HepG2 (cell line): ENCODE measurements at regions not wholly inside any gene's neighbourhood (a gene's known extent, or its start where the extent isn't known, plus 50 kb on each side); places are given as distances from the start of the nearest gene placed in this dataset.
A peak's percentile ranks its signal among the peaks of the same experiment; 100 is the strongest.

Source experiments
- ATAC-seq: fragments of 200-7000 bp; cut with Tn5 transposase; 3 replicates; pipeline ENCODE4 v1.9.1; 2020; ENCODE audit warnings: mild to moderate bottlenecking, moderate library complexity
- BruUV-seq: library from RNA; stranded (reverse); fragments of 400-500 nt; replicated peaks from 2 replicates; lab custom pipeline; 2021; lab: Mats Ljungman, UMichigan
- CTCF ChIA-PET: fragments of 300-600 bp; formaldehyde crosslinking; extraction: SDS; loops from one replicate; lab custom pipeline; 2021; ENCODE audit warnings: low total read pairs, inconsistent platforms, low intra/inter-chr PET ratio; lab: Yijun Ruan, JAX
- POLR2A ChIA-PET: fragments of 350-600 bp; sonication (Branson Sonifier 250); formaldehyde crosslinking; loops from one replicate; lab custom pipeline; 2020; ENCODE audit warnings: antibody characterized with exemption, inconsistent platforms; lab: Yijun Ruan, JAX
- DNase-seq: peaks from one replicate; pipeline ENCODE4 v3.0.0-alpha.2; 2015; ENCODE audit warnings: low spot score
- FAIRE-seq: peaks from 3 replicates; lab custom pipeline; 2011; peaks lifted over from hg19 to GRCh38; lab: Jason Lieb, UNC
- H2AFZ ChIP-seq: one replicate; pipeline ENCODE4 v1.6.1; 2011; ENCODE audit warnings: low read length, inconsistent platforms
- H3K27ac ChIP-seq: fragments of 300-600 bp; 3 replicates; pipeline ENCODE4 v1.8.0; 2011; ENCODE audit warnings: mixed run types, mild to moderate bottlenecking, mixed read lengths, low read length, inconsistent platforms; ENCODE audit not compliant: insufficient read depth; ENCODE audit errors: extremely low read length
- H3K27me3 ChIP-seq, 2 experiments: fragments of 200-600 bp in 1 of 2; 2 replicates in 1 of 2; 3 replicates in 1 of 2; pipeline versions ENCODE4 v1.6.0 to v1.8.0; 2011; ENCODE audit warnings: low read length in 2 of 2, mild to moderate bottlenecking in 2 of 2, moderate library complexity in 2 of 2, inconsistent platforms in 1 of 2; ENCODE audit not compliant: insufficient read depth in 2 of 2, control insufficient read depth in 1 of 2
- H3K36me3 ChIP-seq, 2 experiments: fragments of 200-600 bp in 1 of 2; replicated peaks in 1 of 2; 2 replicates in 1 of 2; 3 replicates in 1 of 2; pipeline versions ENCODE4 v1.5.1 to v1.8.0; 2011; ENCODE audit warnings: low read length in 2 of 2, inconsistent platforms in 1 of 2; ENCODE audit not compliant: insufficient read depth in 2 of 2, control insufficient read depth in 1 of 2
- H3K4me1 ChIP-seq: 2 replicates; pipeline ENCODE4 v1.5.1; 2012; ENCODE audit warnings: low read length, inconsistent platforms; ENCODE audit not compliant: insufficient read depth
- H3K4me2 ChIP-seq: 2 replicates; pipeline ENCODE4 v1.6.0; 2011; ENCODE audit warnings: low read depth, low read length, inconsistent platforms
- H3K4me3 ChIP-seq, 3 experiments: fragments of 200-600 bp in 1 of 3; sonication (generic), shearing (Covaris generic) in 1 of 3; replicated peaks in 1 of 3; 2 replicates each; pipeline ENCODE4 v1.5.1; 2011 to 2016; ENCODE audit warnings: low read length in 3 of 3, inconsistent platforms in 2 of 3, low read depth in 2 of 3, mild to moderate bottlenecking in 2 of 3, control low read depth in 1 of 3, mixed read lengths in 1 of 3; ENCODE audit not compliant: insufficient read depth in 1 of 3
- H3K79me2 ChIP-seq: one replicate; pipeline ENCODE4 v1.6.1; 2011; ENCODE audit warnings: low read length, inconsistent platforms; ENCODE audit not compliant: insufficient read depth
- H3K9ac ChIP-seq: 2 replicates; pipeline ENCODE4 v1.6.0; 2011; ENCODE audit warnings: mild to moderate bottlenecking, low read depth, low read length, inconsistent platforms; ENCODE audit not compliant: insufficient read depth
- H3K9me3 ChIP-seq: 2 replicates; pipeline ENCODE4 v1.5.1; 2012; ENCODE audit warnings: mild to moderate bottlenecking, low read length
- H4K20me1 ChIP-seq: 2 replicates; pipeline ENCODE4 v1.6.0; 2011; ENCODE audit warnings: inconsistent platforms, mild to moderate bottlenecking, low read length, moderate library complexity; ENCODE audit not compliant: insufficient read depth
- ARHGAP35 ChIP-seq: sonication (generic); formaldehyde crosslinking; IDR thresholded peaks from 2 replicates; pipeline ENCODE4 v1.9.0; 2022; ENCODE audit warnings: mild to moderate bottlenecking, inconsistent platforms, moderate library complexity, missing genetic modification reagents, borderline replicate concordance
- ASH2L ChIP-seq: fragments of 300-600, 200-600 bp; sonication (generic); IDR thresholded peaks from 2 replicates; pipeline ENCODE4 v1.7.0; 2017; ENCODE audit warnings: low read depth, mild to moderate bottlenecking, moderate library complexity, mixed read lengths, low read length; ENCODE audit not compliant: insufficient read length
- CBFB ChIP-seq: sonication (generic); formaldehyde crosslinking; IDR thresholded peaks from 2 replicates; pipeline ENCODE4 v1.4.0; 2020; ENCODE audit warnings: missing genetic modification reagents
- GATAD2A ChIP-seq: IDR thresholded peaks from 2 replicates; pipeline ENCODE4 v1.6.1; 2016
- HMG20B ChIP-seq: conservative IDR thresholded peaks from 2 replicates; pipeline ENCODE4 v1.6.1; 2016; ENCODE audit warnings: missing genetic modification reagents, missing compliant biosample characterization
- MYPOP ChIP-seq: sonication (generic); formaldehyde crosslinking; IDR thresholded peaks from 2 replicates; pipeline ENCODE4 v1.8.1; 2023; ENCODE audit warnings: mild to moderate bottlenecking, moderate library complexity, missing genetic modification reagents
- PHF20 ChIP-seq: sonication (generic); formaldehyde crosslinking; IDR thresholded peaks from 2 replicates; pipeline ENCODE4 v1.5.0; 2020; ENCODE audit warnings: mild to moderate bottlenecking, missing genetic modification reagents
- RORA ChIP-seq: sonication (generic); formaldehyde crosslinking; IDR thresholded peaks from 2 replicates; pipeline ENCODE4 v1.5.0; 2020; ENCODE audit warnings: mild to moderate bottlenecking, missing genetic modification reagents, moderate library complexity
- TBL1XR1 ChIP-seq: fragments of 150-350 bp; IDR thresholded peaks from 2 replicates; pipeline ENCODE4 v1.6.1; 2014; ENCODE audit warnings: borderline replicate concordance, low read length; ENCODE audit not compliant: partially characterized antibody
- THRA ChIP-seq: sonication (generic); formaldehyde crosslinking; IDR thresholded peaks from 2 replicates; pipeline ENCODE4 v1.4.0; 2020; ENCODE audit warnings: missing genetic modification reagents, borderline replicate concordance
- ZFAT ChIP-seq: sonication (generic); formaldehyde crosslinking; conservative IDR thresholded peaks from 2 replicates; pipeline ENCODE4 v1.8.1; 2023; ENCODE audit warnings: missing genetic modification reagents, inconsistent platforms
- ZFP1 ChIP-seq: IDR thresholded peaks from 2 replicates; pipeline ENCODE4 v1.6.1; 2016
- ZFP41 ChIP-seq: sonication (generic); formaldehyde crosslinking; IDR thresholded peaks from 2 replicates; pipeline ENCODE4 v1.4.0; 2020; ENCODE audit warnings: mild to moderate bottlenecking, missing genetic modification reagents, borderline replicate concordance
- ZFP82 ChIP-seq: sonication (generic); formaldehyde crosslinking; IDR thresholded peaks from 2 replicates; pipeline ENCODE4 v1.5.1; 2020; ENCODE audit warnings: mild to moderate bottlenecking, missing genetic modification reagents, borderline replicate concordance
- ZNF143 ChIP-seq: sonication (generic); formaldehyde crosslinking; IDR thresholded peaks from 2 replicates; pipeline ENCODE4 v1.4.0; 2020; ENCODE audit warnings: missing genetic modification reagents
- ZNF225 ChIP-seq: sonication (generic); formaldehyde crosslinking; IDR thresholded peaks from 2 replicates; pipeline ENCODE4 v1.4.0; 2020; ENCODE audit warnings: mild to moderate bottlenecking, missing genetic modification reagents
- ZNF292 ChIP-seq: sonication (generic); formaldehyde crosslinking; IDR thresholded peaks from 2 replicates; pipeline ENCODE4 v1.8.1; 2022; ENCODE audit warnings: mild to moderate bottlenecking, low read depth, missing genetic modification reagents, borderline replicate concordance
- ZNF546 ChIP-seq: sonication (generic); formaldehyde crosslinking; conservative IDR thresholded peaks from 2 replicates; pipeline ENCODE4 v1.8.1; 2023; ENCODE audit warnings: mild to moderate bottlenecking, missing genetic modification reagents
- ZNF839 ChIP-seq: sonication (generic); formaldehyde crosslinking; IDR thresholded peaks from 2 replicates; pipeline ENCODE4 v1.4.0; 2020; ENCODE audit warnings: missing genetic modification reagents, mild to moderate bottlenecking, borderline replicate concordance
- WGBS: methylation state at CpG from one replicate; pipeline ENCODE4 v1.1.6; 2017; ENCODE audit warnings: low lambda C conversion rate; 5-methylcytosine and 5-hydroxymethylcytosine counted together
- in situ Hi-C: cut with HindIII; loops from 2 replicates; pipeline ENCODE4 v1.10.0; 2017; ENCODE audit warnings: low pct_unique_long_range_greater_than_20kb; ENCODE audit not compliant: extremely low pct_ligation_motif_present
- intact Hi-C: fragments of 100-400 bp; cut with micrococcal nuclease; formaldehyde crosslinking; loops from one replicate; pipeline ENCODE4 v1.10.0; 2022; ENCODE audit not compliant: unreplicated experiment

GRCh38 chr9:82675102-82675501, 387.8 kb downstream of the RASEF start:
- peak; percentile 41; the same call in 1 of the 2 replicates for TF ChIP-seq THRA (CRISPR knock-in tag)
- no peak for TF ChIP-seq ZFP1 (CRISPR knock-in tag)

GRCh38 chr9:82675605-82676004, 387.3 kb downstream of the RASEF start:
- DNase-seq (no peak), FAIRE-seq (no peak), ATAC-seq (no peak)
- H4K20me1 ChIP-seq = no peaks in the 10 kb centered on the region
- in situ Hi-C loops (no loop called here), intact Hi-C loops (no loop called here)
- H3K79me2 ChIP-seq = no peaks in the 10 kb centered on the region
- POLR2A ChIA-PET = no interaction called here
- H2AFZ ChIP-seq = no peak overlapping the region
- H3K4me2 ChIP-seq = no peak overlapping the region
- CTCF ChIA-PET = no interaction called here
- H3K9ac ChIP-seq = no peak overlapping the region
- no TSS peak for BruUV-seq
- H3K36me3 ChIP-seq = no peaks in the 10 kb centered on the region
- no peaks in the 10 kb centered on the region for H3K9me3 ChIP-seq
- H3K27me3 ChIP-seq = no peaks in the 10 kb centered on the region
- no peak overlapping the region for H3K4me3 ChIP-seq
- no peak overlapping the region for H3K27ac ChIP-seq
- no peaks in the 10 kb centered on the region for H3K4me1 ChIP-seq
- WGBS = 5% methylated on average over 2 of the region's 2 CpGs
- TF ChIP-seq ZNF546 (no peak), PHF20 (no peak), ZNF839 (CRISPR knock-in tag) (no peak), ASH2L (no peak), GATAD2A (no peak), ARHGAP35 (no peak), MYPOP (CRISPR knock-in tag) (no peak), CBFB (no peak), RORA (CRISPR knock-in tag) (no peak), ZNF225 (CRISPR knock-in tag) (no peak), ZNF292 (CRISPR knock-in tag) (no peak), ZFP82 (no peak), HMG20B (CRISPR knock-in tag) (no peak), ZNF143 (CRISPR knock-in tag) (no peak), ZFAT (no peak), TBL1XR1 (no peak), ZFP41 (no peak)

More at GRCh38 chr9:82675102-82675501, 387.8 kb downstream of the RASEF start:
- no peak for ATAC-seq
- CTCF ChIA-PET = no interaction called here
- no peak overlapping the region for H3K4me3 ChIP-seq
- no peak overlapping the region for H3K4me2 ChIP-seq
- no peak overlapping the region for H3K27ac ChIP-seq
- no peaks in the 10 kb centered on the region for H4K20me1 ChIP-seq
- no peaks in the 10 kb centered on the region for H3K9me3 ChIP-seq
- H3K4me1 ChIP-seq = no peaks in the 10 kb centered on the region
- DNase-seq = no peak
- intact Hi-C loops = no loop called here
- H3K27me3 ChIP-seq = no peaks in the 10 kb centered on the region
- in situ Hi-C loops = no loop called here
- no peak overlapping the region for H3K9ac ChIP-seq
- FAIRE-seq = no peak
- H3K36me3 ChIP-seq = no peaks in the 10 kb centered on the region
- BruUV-seq = no TSS peak
- H3K79me2 ChIP-seq = no peaks in the 10 kb centered on the region
- WGBS = 15% methylated on average over 4 of the region's 4 CpGs
- H2AFZ ChIP-seq = no peak overlapping the region
- POLR2A ChIA-PET = no interaction called here
